HepG2 (cell line): ENCODE measurements at regions not wholly inside any gene's neighbourhood (a gene's known extent, or its start where the extent isn't known, plus 50 kb on each side); places are given as distances from the start of the nearest gene placed in this dataset.

Experiments used
- ATF2 ChIP-seq: sonication (generic); formaldehyde crosslinking; IDR thresholded peaks from 2 replicates; pipeline ENCODE4 v1.4.0; 2020; ENCODE audit warnings: missing genetic modification reagents
- CTCF ChIP-seq: sonication (generic); formaldehyde crosslinking; IDR thresholded peaks from 2 replicates; pipeline ENCODE4 v1.5.0; 2020; ENCODE audit warnings: mild to moderate bottlenecking, missing genetic modification reagents, moderate library complexity
- NR2F6 ChIP-seq, 2 experiments: IDR thresholded peaks; 2 replicates each; pipeline ENCODE4 v1.6.1; 2016; ENCODE audit warnings: antibody characterized with exemption in 1 of 2, mild to moderate bottlenecking in 1 of 2
- POLR2A ChIP-seq, 2 experiments: IDR thresholded peaks; 2 replicates each; pipeline ENCODE4 v1.6.1; 2011; ENCODE audit warnings: low read depth in 2 of 2, low read length in 2 of 2, mild to moderate bottlenecking in 1 of 2, moderate library complexity in 1 of 2; ENCODE audit not compliant: insufficient read depth in 1 of 2
- ZBTB7A ChIP-seq: sonication (generic); formaldehyde crosslinking; IDR thresholded peaks from 2 replicates; pipeline ENCODE4 v1.8.0; 2022; ENCODE audit warnings: mild to moderate bottlenecking, missing genetic modification reagents
- ZNF207 ChIP-seq: fragments of 450-650 bp; IDR thresholded peaks from 2 replicates; pipeline ENCODE4 v1.6.1; 2016; ENCODE audit warnings: antibody characterized with exemption, borderline replicate concordance
- ZNF564 ChIP-seq: sonication (generic); formaldehyde crosslinking; IDR thresholded peaks from 2 replicates; pipeline ENCODE4 v1.8.1; 2023; ENCODE audit warnings: mild to moderate bottlenecking, missing genetic modification reagents

GRCh38 chr16:35497399-35497798 is 2038.0 kb downstream of the TP53TG3F start:
- TF ChIP-seq CTCF (CRISPR knock-in tag) = no peak
- no peak for TF ChIP-seq ZNF207
- no peak for TF ChIP-seq NR2F6 (IDR thresholded peaks at IDR 0.05)
- TF ChIP-seq NR2F6 (CRISPR knock-in tag; IDR thresholded peaks at IDR 0.05) = no peak
- TF ChIP-seq ZNF564 (CRISPR knock-in tag) = no peak
- no peak for TF ChIP-seq ATF2 (CRISPR knock-in tag)
- TF ChIP-seq POLR2A (IDR thresholded peaks at IDR 0.05; ENCODE audit: insufficient read depth in 1 of 2, low read depth in 2 of 2, low read length in 2 of 2) = no peak
- TF ChIP-seq ZBTB7A (CRISPR knock-in tag) = no peak
